GM18873 (cell line): ENCODE measurements at regions not wholly inside any gene's neighbourhood (a gene's known extent, or its start where the extent isn't known, plus 50 kb on each side); places are given as distances from the start of the nearest gene placed in this dataset.
"Not testable (repeated sequence)": the region's sequence is repeated elsewhere in the genome, so short reads cannot be mapped to it uniquely, and the experiment has no call there.

Experiments
- ATAC-seq: cut with Tn5 transposase; IDR thresholded peaks from one replicate; pipeline ENCODE4 v1.9.1; 2021; ENCODE audit warnings: mild to moderate bottlenecking, moderate library complexity, moderate number of reproducible peaks; ENCODE audit not compliant: unreplicated experiment, low FRiP score

- no peak for ATAC-seq
Observed at GRCh38 chr17:79560527-79560926, 50.3 kb downstream of the RBFOX3 start.

- no peak for ATAC-seq
Observed at GRCh38 chr17:79559111-79559887, 51.6 kb downstream of the RBFOX3 start.

- no peak for ATAC-seq
Observed at GRCh38 chr17:79558091-79558900, 52.6 kb downstream of the RBFOX3 start.

GRCh38 chr17:79557276-79558090 is 53.4 kb downstream of the RBFOX3 start:
- ATAC-seq: no peak

- no peak for ATAC-seq
Observed at GRCh38 chr17:79556271-79556670, 54.6 kb downstream of the RBFOX3 start.

GRCh38 chr17:79555543-79555942 is 55.3 kb downstream of the RBFOX3 start:
- no peak for ATAC-seq

GRCh38 chr17:79554346-79554745 is 56.5 kb downstream of the RBFOX3 start:
- not testable (repeated sequence) for ATAC-seq

GRCh38 chr17:79552824-79553223 is 58.0 kb downstream of the RBFOX3 start:
- no peak for ATAC-seq

- no peak for ATAC-seq
Observed at GRCh38 chr17:79552405-79552804, 58.4 kb downstream of the RBFOX3 start.

- ATAC-seq: no peak
Observed at GRCh38 chr17:79549141-79549915, 61.5 kb downstream of the RBFOX3 start.

- no peak for ATAC-seq
Observed at GRCh38 chr17:79548116-79548515, 62.7 kb downstream of the RBFOX3 start.

GRCh38 chr17:79547586-79547985 is 63.3 kb downstream of the RBFOX3 start:
- ATAC-seq: no peak

GRCh38 chr17:79547171-79547570 is 63.7 kb downstream of the RBFOX3 start:
- not testable (repeated sequence) for ATAC-seq

GRCh38 chr17:79546386-79546785 is 64.5 kb downstream of the RBFOX3 start:
- ATAC-seq: no peak

GRCh38 chr17:79545251-79546005 is 65.4 kb downstream of the RBFOX3 start:
- no peak for ATAC-seq

GRCh38 chr17:79544142-79544914 is 66.5 kb downstream of the RBFOX3 start:
- ATAC-seq: no peak

- ATAC-seq: no peak
Observed at GRCh38 chr17:79543531-79543930, 67.3 kb downstream of the RBFOX3 start.

- no peak for ATAC-seq
Observed at GRCh38 chr17:79542718-79543117, 68.1 kb downstream of the RBFOX3 start.
